Mucosa of descending colon (tissue), 3 donors: ENCODE measurements at regions not wholly inside any gene's neighbourhood (a gene's known extent, or its start where the extent isn't known, plus 50 kb on each side); places are given as distances from the start of the nearest gene placed in this dataset.

ENCODE experiments used
- ATAC-seq: fragments of 200-7000 bp; cut with Tn5 transposase; one replicate; pipeline ENCODE4 v1.9.1; 2020; ENCODE audit warnings: mild to moderate bottlenecking, moderate library complexity
- DNase-seq, 3 donors: peaks; one replicate each; pipeline ENCODE4 v3.0.0-alpha.2; 2020
- H3K36me3 ChIP-seq: fragments of 200-600 bp; one replicate; pipeline ENCODE4 v1.8.0; 2021; ENCODE audit warnings: low read depth, mild to moderate bottlenecking
- H3K4me1 ChIP-seq: fragments of 200-600 bp; one replicate; pipeline ENCODE4 v1.8.0; 2021; ENCODE audit warnings: low read depth, mild to moderate bottlenecking
- H3K4me3 ChIP-seq: fragments of 200-600 bp; one replicate; pipeline ENCODE4 v1.8.0; 2021; ENCODE audit warnings: mild to moderate bottlenecking
- H3K9me3 ChIP-seq: fragments of 200-600 bp; one replicate; pipeline ENCODE4 v1.8.0; 2021; ENCODE audit warnings: mild to moderate bottlenecking
- intact Hi-C, 2 donors: fragments of 100-400 bp; cut with DNase I in 1 of 2; cut with micrococcal nuclease in 1 of 2; formaldehyde crosslinking; loops; one replicate each; pipeline versions ENCODE4 v1.11.0 to v1.11.1; 2022; cut with DNase I, micrococcal nuclease
- TF ChIP-seq, protein P1 (sequence below): fragments of 200-600 bp; IDR thresholded peaks from one replicate; pipeline ENCODE4 v1.8.0; 2022; ENCODE audit warnings: antibody characterized with exemption, mild to moderate bottlenecking
- donor health status: DM: no; HTN: no; CAD: no; lungs with moderate emphysema.
- donor health status: DM: no; HTN: no; CAD: no.
- donor health status: DM: no; HTN: yes; CAD: no.

DNA sequence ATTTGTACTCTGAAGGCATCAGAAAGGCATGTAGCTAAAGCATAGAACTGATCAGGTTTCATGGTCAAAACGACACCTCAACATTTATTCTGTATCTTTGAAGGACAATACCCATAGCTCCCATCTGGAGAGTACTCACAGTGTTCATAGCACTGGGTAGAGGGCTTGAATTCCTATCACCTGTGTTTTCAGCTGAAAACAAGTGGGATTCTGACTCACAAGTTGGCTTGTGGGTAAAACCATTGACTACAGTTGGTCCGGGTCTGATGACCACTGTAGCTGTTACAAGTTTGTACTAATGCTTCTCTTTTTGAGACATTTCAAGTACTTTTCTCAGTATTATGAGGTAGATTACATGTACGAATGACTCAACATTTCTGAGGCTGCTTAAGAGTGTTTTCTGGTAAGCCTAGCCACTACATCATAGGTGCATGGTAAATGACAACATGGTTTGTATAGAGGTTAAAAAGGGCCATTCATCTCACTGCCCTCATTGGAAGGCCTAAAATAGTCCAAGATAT lies 68.6 kb upstream of the PELI1 start:
- intact Hi-C loops: no loop called here
- H3K36me3 ChIP-seq: no peaks in the 10 kb centered on the region

DNA sequence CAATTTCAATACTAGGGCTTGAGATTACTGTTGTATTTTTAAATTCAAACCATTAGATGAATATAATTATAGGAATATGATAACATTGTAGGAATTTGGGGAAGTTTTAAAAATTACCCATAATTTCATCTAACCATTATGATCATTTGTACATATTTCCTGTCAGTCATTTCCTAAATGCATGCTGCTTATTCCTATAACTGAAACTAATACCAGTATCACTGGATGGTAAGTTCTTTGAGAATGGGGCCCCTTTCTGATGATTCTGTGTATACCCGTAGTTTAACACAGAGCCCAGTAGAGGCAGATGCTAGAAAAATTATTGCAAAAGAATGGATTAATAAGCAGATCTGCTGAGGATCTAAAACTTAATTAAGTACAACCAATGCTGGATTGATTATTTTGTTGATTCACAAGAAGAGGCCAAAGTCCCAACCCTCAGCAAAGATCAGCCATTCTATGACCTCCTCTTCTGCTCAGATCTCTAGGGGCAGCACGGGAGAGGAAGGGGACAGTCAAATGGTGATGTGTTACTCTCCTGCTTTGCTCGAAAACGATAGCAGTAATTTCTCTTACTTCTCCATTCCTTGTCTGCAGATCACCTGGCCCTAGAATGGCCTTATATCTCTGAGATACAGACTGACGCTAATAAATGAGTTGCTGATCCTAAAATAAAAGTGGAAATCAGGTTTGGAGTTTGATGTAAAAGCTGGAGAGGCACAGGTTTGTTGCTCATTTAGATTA lies 69.5 kb upstream of the PELI1 start:
- Histone ChIP-seq H3K4me3 (no peak overlapping the region), H3K36me3 (no peaks in the 10 kb centered on the region), H3K9me3 (no peaks in the 10 kb centered on the region), H3K4me1 (peaks cover 24% of the 10 kb centered on the region)
- TF ChIP-seq, protein P1, sequence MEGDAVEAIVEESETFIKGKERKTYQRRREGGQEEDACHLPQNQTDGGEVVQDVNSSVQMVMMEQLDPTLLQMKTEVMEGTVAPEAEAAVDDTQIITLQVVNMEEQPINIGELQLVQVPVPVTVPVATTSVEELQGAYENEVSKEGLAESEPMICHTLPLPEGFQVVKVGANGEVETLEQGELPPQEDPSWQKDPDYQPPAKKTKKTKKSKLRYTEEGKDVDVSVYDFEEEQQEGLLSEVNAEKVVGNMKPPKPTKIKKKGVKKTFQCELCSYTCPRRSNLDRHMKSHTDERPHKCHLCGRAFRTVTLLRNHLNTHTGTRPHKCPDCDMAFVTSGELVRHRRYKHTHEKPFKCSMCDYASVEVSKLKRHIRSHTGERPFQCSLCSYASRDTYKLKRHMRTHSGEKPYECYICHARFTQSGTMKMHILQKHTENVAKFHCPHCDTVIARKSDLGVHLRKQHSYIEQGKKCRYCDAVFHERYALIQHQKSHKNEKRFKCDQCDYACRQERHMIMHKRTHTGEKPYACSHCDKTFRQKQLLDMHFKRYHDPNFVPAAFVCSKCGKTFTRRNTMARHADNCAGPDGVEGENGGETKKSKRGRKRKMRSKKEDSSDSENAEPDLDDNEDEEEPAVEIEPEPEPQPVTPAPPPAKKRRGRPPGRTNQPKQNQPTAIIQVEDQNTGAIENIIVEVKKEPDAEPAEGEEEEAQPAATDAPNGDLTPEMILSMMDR: no peak
- intact Hi-C loops: no loop called here
- ATAC-seq (peak; percentile 22), DNase-seq (peak in 1 of 3 donors; percentile 21)

More for the DNA sequence above, 68.6 kb upstream of the PELI1 start:
- no peak overlapping the region for H3K4me3 ChIP-seq
- TF ChIP-seq, protein P1: no peak
- no peak for DNase-seq
- peaks cover 24% of the 10 kb centered on the region for H3K4me1 ChIP-seq
- peak; percentile 10 for ATAC-seq
- H3K9me3 ChIP-seq: no peaks in the 10 kb centered on the region

- peak in 1 of 3 donors; percentile 50 for DNase-seq
- Histone ChIP-seq H3K4me1 (peaks cover 24% of the 10 kb centered on the region), H3K36me3 (no peaks in the 10 kb centered on the region), H3K4me3 (no peak overlapping the region), H3K9me3 (no peaks in the 10 kb centered on the region)
- TF ChIP-seq, protein P1: no peak
- intact Hi-C loops: no loop called here
- peak; percentile 84 for ATAC-seq
Measured at GRCh38 chr2:64214281-64215115, 70.3 kb upstream of the PELI1 start.

DNA sequence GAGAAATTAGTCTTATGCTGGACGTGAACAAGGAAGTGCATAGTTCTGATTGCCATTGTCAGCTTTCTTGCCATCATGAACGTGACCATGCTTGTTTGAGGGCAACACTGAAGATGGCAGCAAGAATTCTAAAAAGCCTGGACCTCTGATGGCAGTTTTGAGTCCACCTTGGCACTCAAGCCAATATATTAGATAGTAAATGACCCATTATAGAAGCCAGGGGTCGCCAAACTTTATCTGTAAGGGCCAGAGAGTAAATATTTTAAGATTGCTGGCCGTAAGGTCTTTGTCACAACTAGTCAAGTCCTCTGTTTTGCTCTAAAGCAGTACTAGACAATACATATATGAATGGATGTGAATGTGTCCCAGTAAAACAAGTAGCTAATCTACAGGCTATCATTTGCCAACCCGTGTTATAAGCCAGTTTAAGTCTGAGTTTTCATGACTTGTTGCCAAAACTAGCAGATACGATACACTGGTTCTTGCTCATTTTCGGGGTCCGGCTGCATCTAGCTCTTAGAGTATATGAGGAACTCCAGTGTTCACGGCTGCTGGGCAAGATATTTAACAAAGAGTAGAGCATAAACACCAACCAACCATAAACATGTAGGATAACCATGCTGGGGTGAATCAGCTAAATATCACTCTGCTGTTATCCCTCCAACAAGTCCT lies 73.1 kb upstream of the PELI1 start:
- ATAC-seq (no peak), DNase-seq (no peak)
- Histone ChIP-seq H3K36me3 (no peaks in the 10 kb centered on the region), H3K4me1 (peaks cover 21% of the 10 kb centered on the region), H3K9me3 (no peaks in the 10 kb centered on the region), H3K4me3 (no peak overlapping the region)
- TF ChIP-seq, protein P1: no peak
- intact Hi-C loops: no loop called here

DNA sequence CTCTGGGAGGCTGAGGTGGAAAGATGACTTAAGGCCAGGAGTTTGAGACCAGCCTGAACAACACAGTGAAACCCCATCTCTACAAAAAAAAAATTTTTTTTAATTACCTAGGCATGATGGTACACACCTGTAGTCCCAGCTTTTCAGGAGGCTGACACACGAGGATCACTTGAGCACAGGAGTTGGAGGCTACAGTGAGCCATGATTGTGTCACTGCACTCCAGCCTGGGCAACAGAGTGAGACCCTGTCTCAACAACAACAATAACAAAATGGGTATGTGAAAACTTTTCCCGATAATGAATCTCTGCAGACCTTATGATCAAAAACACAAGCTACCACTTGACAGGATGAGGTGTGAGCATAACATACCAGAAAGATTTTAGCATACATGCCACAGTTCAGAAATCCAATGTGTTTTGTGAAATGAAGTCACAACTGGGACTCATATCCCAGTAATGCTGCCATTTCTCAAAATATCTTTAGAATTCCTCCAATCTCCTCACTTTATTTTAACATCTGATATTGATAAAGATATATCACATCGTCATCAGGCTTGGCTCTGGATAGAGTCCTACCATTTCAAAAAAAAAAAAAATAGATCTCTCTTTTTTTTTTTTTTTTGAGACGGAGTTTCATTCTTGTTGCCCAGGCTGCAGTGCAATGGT lies 74.0 kb upstream of the PELI1 start:
- Histone ChIP-seq H3K36me3 (no peaks in the 10 kb centered on the region), H3K9me3 (no peaks in the 10 kb centered on the region), H3K4me1 (peaks cover 15% of the 10 kb centered on the region), H3K4me3 (no peak overlapping the region)
- TF ChIP-seq, protein P1: no peak
- ATAC-seq (no peak), DNase-seq (no peak)
- intact Hi-C loops: no loop called here
